Neuronal stem cell (in vitro differentiated cells): ENCODE measurements at regions not wholly inside any gene's neighbourhood (a gene's known extent, or its start where the extent isn't known, plus 50 kb on each side); places are given as distances from the start of the nearest gene placed in this dataset.

ENCODE experiments used
- DNase-seq: peaks from one replicate; pipeline ENCODE4 v3.0.0-alpha.2; 2013; ENCODE audit warnings: low spot score
- H2AFZ ChIP-seq: one replicate; pipeline ENCODE4 v1.6.1; 2013; ENCODE audit warnings: mild to moderate bottlenecking, low read length, inconsistent platforms
- H2AK5ac ChIP-seq: 2 replicates; pipeline ENCODE4 v1.6.1; 2013; ENCODE audit warnings: low read depth, mild to moderate bottlenecking, inconsistent platforms, low read length, moderate library complexity, mixed read lengths
- H2BK120ac ChIP-seq: 2 replicates; pipeline ENCODE4 v1.6.1; 2013; ENCODE audit warnings: low read depth, mild to moderate bottlenecking, inconsistent platforms, low read length, moderate library complexity, mixed read lengths
- H2BK12ac ChIP-seq: one replicate; pipeline ENCODE4 v1.6.1; 2013; ENCODE audit warnings: low read length, inconsistent platforms
- H2BK15ac ChIP-seq: 2 replicates; pipeline ENCODE4 v1.6.1; 2013; ENCODE audit warnings: mild to moderate bottlenecking, low read length, inconsistent platforms, mixed read lengths
- H2BK5ac ChIP-seq: one replicate; pipeline ENCODE4 v1.6.1; 2013; ENCODE audit warnings: inconsistent platforms, mild to moderate bottlenecking, low read length, moderate library complexity
- H3K14ac ChIP-seq: one replicate; pipeline ENCODE4 v1.6.1; 2013; ENCODE audit warnings: low read length, inconsistent platforms
- H3K18ac ChIP-seq: 2 replicates; pipeline ENCODE4 v1.6.1; 2013; ENCODE audit warnings: low read length, inconsistent platforms
- H3K23ac ChIP-seq: 2 replicates; pipeline ENCODE4 v1.6.1; 2013; ENCODE audit warnings: low read depth, mild to moderate bottlenecking, mixed read lengths, low read length, inconsistent platforms; ENCODE audit not compliant: poor library complexity
- H3K27ac ChIP-seq: replicated peaks from 3 replicates; pipeline ENCODE4 v1.5.1; 2013; ENCODE audit warnings: low read length, inconsistent platforms
- H3K27me3 ChIP-seq, 3 experiments: 2 replicates each; pipeline ENCODE4 v1.6.1; 2013; ENCODE audit warnings: low read length in 3 of 3, mild to moderate bottlenecking in 2 of 3, inconsistent platforms in 1 of 3, low read depth in 1 of 3, mixed read lengths in 1 of 3, moderate library complexity in 1 of 3; ENCODE audit not compliant: control insufficient read depth in 3 of 3, insufficient read depth in 3 of 3
- H3K36me3 ChIP-seq, 2 donors: replicated peaks in 1 of 2; 2 replicates each; pipeline ENCODE4 v1.6.1; 2013; ENCODE audit warnings: low read length in 2 of 2; ENCODE audit not compliant: control insufficient read depth in 2 of 2, insufficient read depth in 2 of 2
- H3K4ac ChIP-seq: 2 replicates; pipeline ENCODE4 v1.6.1; 2013; ENCODE audit warnings: inconsistent platforms, mild to moderate bottlenecking, low read length, moderate library complexity
- H3K4me1 ChIP-seq, 2 donors: 1 replicate in 1 of 2; 2 replicates in 1 of 2; pipeline ENCODE4 v1.6.1; 2013; ENCODE audit warnings: low read length in 2 of 2, low read depth in 1 of 2; ENCODE audit not compliant: control insufficient read depth in 2 of 2, insufficient read depth in 1 of 2
- H3K4me2 ChIP-seq: one replicate; pipeline ENCODE4 v1.6.1; 2013; ENCODE audit warnings: mild to moderate bottlenecking, low read length, inconsistent platforms; ENCODE audit not compliant: insufficient read depth, poor library complexity, severe bottlenecking
- H3K4me3 ChIP-seq, 2 donors: 2 replicates each; pipeline ENCODE4 v1.5.1; 2013; ENCODE audit warnings: low read length in 2 of 2, mild to moderate bottlenecking in 2 of 2, inconsistent platforms in 1 of 2, moderate library complexity in 1 of 2
- H3K79me1 ChIP-seq: one replicate; pipeline ENCODE4 v1.6.1; 2013; ENCODE audit warnings: low read depth, mild to moderate bottlenecking, inconsistent platforms, low read length, moderate library complexity
- H3K9ac ChIP-seq: one replicate; pipeline ENCODE4 v1.6.1; 2013; ENCODE audit warnings: mild to moderate bottlenecking, low read depth, low read length, inconsistent platforms; ENCODE audit not compliant: poor library complexity
- H3K9me3 ChIP-seq, 2 donors: replicated peaks in 1 of 2; 2 replicates each; pipeline versions ENCODE3 to v1.6.1; 2013; ENCODE audit warnings: low read length in 2 of 2, mild to moderate bottlenecking in 2 of 2, inconsistent platforms in 1 of 2, low read depth in 1 of 2, mixed read lengths in 1 of 2, moderate library complexity in 1 of 2; ENCODE audit not compliant: control insufficient read depth in 2 of 2, insufficient read depth in 1 of 2
- H4K8ac ChIP-seq: one replicate; pipeline ENCODE4 v1.6.1; 2013; ENCODE audit warnings: low read depth, mild to moderate bottlenecking, inconsistent platforms, low read length, moderate library complexity
- H4K91ac ChIP-seq: one replicate; pipeline ENCODE4 v1.6.1; 2013; ENCODE audit warnings: low read length, low read depth, mild to moderate bottlenecking, inconsistent platforms; ENCODE audit not compliant: poor library complexity
- WGBS, 2 donors: extraction: QIAGEN DNeasy Blood & Tissue Kit; methylation state at CpG; one replicate each; pipeline ENCODE4 v1.1.7; 2013; ENCODE audit warnings: missing lambda C conversion rate in 2 of 2, mixed read lengths in 1 of 2; ENCODE audit not compliant: insufficient read length in 2 of 2, insufficient replicate concordance in 1 of 2; ENCODE audit errors: extremely low coverage in 2 of 2; 5-methylcytosine and 5-hydroxymethylcytosine counted together

GRCh38 chr4:13953083-13953482, 325.6 kb upstream of the BOD1L1 start:
- Histone ChIP-seq H3K27me3 (no peaks in the 10 kb centered on the region), H3K9me3 (no peaks in the 10 kb centered on the region), H2BK120ac (no peak overlapping the region), H3K18ac (no peak overlapping the region), H3K9ac (no peak overlapping the region), H3K23ac (no peak overlapping the region), H2AK5ac (no peak overlapping the region), H3K27ac (no peak overlapping the region), H3K79me1 (no peaks in the 10 kb centered on the region), H3K4me1 (no peaks in the 10 kb centered on the region), H4K8ac (no peak overlapping the region), H2AFZ (no peak overlapping the region), H2BK12ac (no peak overlapping the region), H3K14ac (no peak overlapping the region), H2BK15ac (no peak overlapping the region), H4K91ac (no peak overlapping the region), H3K4ac (no peak overlapping the region), H3K4me3 (no peak overlapping the region), H3K36me3 (no peaks in the 10 kb centered on the region), H3K4me2 (no peak overlapping the region), H2BK5ac (no peak overlapping the region)
- DNase-seq = no peak
- WGBS, 2 donors = no CpG with 5 or more reads among the region's 6 CpGs

DNA sequence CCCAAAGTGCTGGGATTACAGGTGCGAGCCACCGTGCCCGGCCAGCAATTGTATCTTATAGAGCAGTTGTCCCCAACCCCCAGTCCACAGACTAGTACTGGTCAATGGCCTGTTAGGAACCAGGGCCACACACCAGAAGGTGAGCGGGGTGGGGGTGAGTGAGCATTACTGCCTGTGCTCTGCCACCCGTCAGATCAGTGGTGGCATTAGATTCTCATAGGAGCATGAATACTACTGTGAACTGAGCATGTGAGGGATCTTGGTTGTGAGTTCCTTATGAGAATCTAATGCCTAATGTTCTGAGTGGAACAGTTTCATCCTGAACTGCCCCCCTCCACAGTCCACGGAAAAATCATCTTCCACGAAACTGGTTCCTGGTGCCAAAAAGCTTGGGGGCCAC, 328.0 kb upstream of the BOD1L1 start:
- Histone ChIP-seq H3K4me2 (no peak overlapping the region), H3K4ac (no peak overlapping the region), H3K36me3 (no peaks in the 10 kb centered on the region), H2BK120ac (no peak overlapping the region), H2BK12ac (no peak overlapping the region), H3K79me1 (no peaks in the 10 kb centered on the region), H2BK5ac (no peak overlapping the region), H2AFZ (no peak overlapping the region), H3K27ac (no peak overlapping the region), H3K4me3 (no peak overlapping the region), H3K27me3 (no peaks in the 10 kb centered on the region), H4K8ac (no peak overlapping the region), H4K91ac (no peak overlapping the region), H2AK5ac (no peak overlapping the region), H3K9ac (no peak overlapping the region), H3K23ac (no peak overlapping the region), H3K14ac (no peak overlapping the region), H3K18ac (no peak overlapping the region), H3K4me1 (no peaks in the 10 kb centered on the region), H3K9me3 (no peaks in the 10 kb centered on the region), H2BK15ac (no peak overlapping the region)
- WGBS, 2 donors = no CpG with 5 or more reads among the region's 7 CpGs
- no peak for DNase-seq

- H2BK12ac ChIP-seq = no peak overlapping the region
Measured at GRCh38 chr4:13956947-13957346, 329.4 kb upstream of the BOD1L1 start.

DNA sequence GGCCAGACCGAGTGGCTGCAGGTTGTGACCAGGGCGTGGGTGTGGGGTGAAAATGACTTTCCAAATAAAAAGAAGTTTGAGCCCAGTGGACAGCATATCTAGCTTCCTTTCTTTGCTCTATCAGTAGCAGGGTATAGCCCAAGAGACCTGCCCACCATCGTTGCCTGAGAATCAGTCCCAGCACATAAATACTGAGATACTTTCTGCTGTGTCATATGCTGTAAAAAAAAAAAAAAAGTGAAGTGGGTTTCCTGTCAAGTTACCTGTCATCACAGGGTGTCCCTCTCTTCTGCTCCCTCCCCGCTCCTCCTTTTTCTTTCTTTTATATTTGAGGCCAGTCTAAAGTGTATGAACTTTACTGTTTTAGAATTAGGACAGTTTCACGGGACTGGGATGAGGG, 330.3 kb upstream of the BOD1L1 start:
- Histone ChIP-seq H2BK15ac (no peak overlapping the region), H3K4me2 (no peak overlapping the region), H3K27me3 (no peaks in the 10 kb centered on the region), H3K4me3 (no peak overlapping the region), H3K4me1 (no peaks in the 10 kb centered on the region), H2AFZ (no peak overlapping the region), H3K36me3 (no peaks in the 10 kb centered on the region), H3K23ac (no peak overlapping the region), H4K8ac (no peak overlapping the region), H2BK5ac (no peak overlapping the region), H4K91ac (no peak overlapping the region), H3K4ac (no peak overlapping the region), H3K18ac (no peak overlapping the region), H3K9me3 (no peaks in the 10 kb centered on the region), H2BK12ac (no peak overlapping the region), H2AK5ac (no peak overlapping the region), H2BK120ac (no peak overlapping the region), H3K14ac (no peak overlapping the region), H3K9ac (no peak overlapping the region), H3K27ac (no peak overlapping the region), H3K79me1 (no peaks in the 10 kb centered on the region)
- no CpG with 5 or more reads among the region's 5 CpGs for WGBS, 2 donors
- DNase-seq = no peak

More at GRCh38 chr4:13956947-13957346, 329.4 kb upstream of the BOD1L1 start:
- no peaks in the 10 kb centered on the region for H3K4me1 ChIP-seq
- H3K18ac ChIP-seq = no peak overlapping the region
- H4K91ac ChIP-seq = no peak overlapping the region
- H2AFZ ChIP-seq = no peak overlapping the region
- no peak overlapping the region for H2AK5ac ChIP-seq
- DNase-seq = no peak
- H3K4me2 ChIP-seq = no peak overlapping the region
- H3K4ac ChIP-seq = no peak overlapping the region
- H4K8ac ChIP-seq = no peak overlapping the region
- no peaks in the 10 kb centered on the region for H3K27me3 ChIP-seq
- no peak overlapping the region for H2BK120ac ChIP-seq
- H3K9ac ChIP-seq = no peak overlapping the region
- H3K36me3 ChIP-seq = no peaks in the 10 kb centered on the region
- H3K9me3 ChIP-seq = no peaks in the 10 kb centered on the region
- WGBS, 2 donors = no CpG with 5 or more reads among the region's 2 CpGs
- no peak overlapping the region for H2BK5ac ChIP-seq
- H3K27ac ChIP-seq = no peak overlapping the region
- no peak overlapping the region for H2BK15ac ChIP-seq
- no peak overlapping the region for H3K23ac ChIP-seq
- H3K79me1 ChIP-seq = no peaks in the 10 kb centered on the region
- no peak overlapping the region for H3K14ac ChIP-seq
- H3K4me3 ChIP-seq = no peak overlapping the region
